ENCODE measurements at regions not wholly inside any gene's neighbourhood (a gene's known extent, or its start where the extent isn't known, plus 50 kb on each side); places are given as distances from the start of the nearest gene placed in this dataset.

- Histone ChIP-seq H3K36me3 (ENCODE audit: control insufficient read depth in 2 of 2, extremely low read depth in 1 of 2, insufficient read depth in 2 of 2, low read length in 2 of 2) (no peaks in the 10 kb centered on the region), H3K27ac (ENCODE audit: control insufficient read depth, insufficient read depth, low read length) (no peak overlapping the region), H3K27me3 (ENCODE audit: control insufficient read depth, extremely low read depth, insufficient read depth, low read length) (no peaks in the 10 kb centered on the region), H2AFZ (ENCODE audit: control insufficient read depth, low read length) (no peak overlapping the region), H3K9me3 (ENCODE audit: control insufficient read depth, low read depth, low read length) (no peaks in the 10 kb centered on the region), H3K4me3 (ENCODE audit: control insufficient read depth in 2 of 3, extremely low read depth in 1 of 3, insufficient read depth in 2 of 3, low read depth in 1 of 3, low read length in 3 of 3) (no peak overlapping the region), H3K9ac (ENCODE audit: control insufficient read depth, extremely low read depth, insufficient read depth, low read length) (no peak overlapping the region), H3K4me1 (ENCODE audit: control insufficient read depth, extremely low read depth, insufficient read depth, low read length) (no peaks in the 10 kb centered on the region), H3K9me1 (ENCODE audit: control insufficient read depth, extremely low read depth, insufficient read depth, low read length) (no peaks in the 10 kb centered on the region), H4K20me1 (ENCODE audit: control insufficient read depth, extremely low read depth, insufficient read depth, low read length) (no peaks in the 10 kb centered on the region), H3K4me2 (ENCODE audit: control insufficient read depth, extremely low read depth, insufficient read depth, low read depth, low read length) (no peak overlapping the region), H3K79me2 (ENCODE audit: control insufficient read depth, insufficient read depth, low read length) (no peaks in the 10 kb centered on the region)
- dilution Hi-C loops (cut with MboI; ENCODE audit: extremely low pct_ligation_motif_present, low sequenced_read_pairs): no loop called here
- no peak for TF ChIP-seq EZH2 (IDR thresholded peaks at IDR 0.05; ENCODE audit: low read length)
- TF ChIP-seq CTCF (optimal IDR thresholded peaks at IDR 0.05 in 1 of 3, IDR thresholded peaks at IDR 0.05 in 1 of 3, conservative IDR thresholded peaks at IDR 0.05 in 1 of 3; ENCODE audit: extremely low read depth in 1 of 3, insufficient read depth in 2 of 3, low read length in 3 of 3): peak in 1 of 3 experiments; percentile 7
- no peak for DNase-seq (ENCODE audit: low read depth, low spot score)
- no peak for FAIRE-seq
Measured at GRCh38 chr16:35195173-35195863, 1735.9 kb downstream of the TP53TG3F start.

GRCh38 chr16:35195864-35196216, 1736.4 kb downstream of the TP53TG3F start:
- Histone ChIP-seq H2AFZ (ENCODE audit: control insufficient read depth, low read length) (no peak overlapping the region), H3K9ac (ENCODE audit: control insufficient read depth, extremely low read depth, insufficient read depth, low read length) (no peak overlapping the region), H3K36me3 (ENCODE audit: control insufficient read depth in 2 of 2, extremely low read depth in 1 of 2, insufficient read depth in 2 of 2, low read length in 2 of 2) (no peaks in the 10 kb centered on the region), H3K4me1 (ENCODE audit: control insufficient read depth, extremely low read depth, insufficient read depth, low read length) (no peaks in the 10 kb centered on the region), H3K27me3 (ENCODE audit: control insufficient read depth, extremely low read depth, insufficient read depth, low read length) (no peaks in the 10 kb centered on the region), H3K79me2 (ENCODE audit: control insufficient read depth, insufficient read depth, low read length) (no peaks in the 10 kb centered on the region), H3K4me2 (ENCODE audit: control insufficient read depth, extremely low read depth, insufficient read depth, low read depth, low read length) (no peak overlapping the region), H3K4me3 (ENCODE audit: control insufficient read depth in 2 of 3, extremely low read depth in 1 of 3, insufficient read depth in 2 of 3, low read depth in 1 of 3, low read length in 3 of 3) (no peak overlapping the region), H3K9me3 (ENCODE audit: control insufficient read depth, low read depth, low read length) (no peaks in the 10 kb centered on the region), H4K20me1 (ENCODE audit: control insufficient read depth, extremely low read depth, insufficient read depth, low read length) (no peaks in the 10 kb centered on the region), H3K27ac (ENCODE audit: control insufficient read depth, insufficient read depth, low read length) (no peak overlapping the region), H3K9me1 (ENCODE audit: control insufficient read depth, extremely low read depth, insufficient read depth, low read length) (no peaks in the 10 kb centered on the region)
- DNase-seq (ENCODE audit: low read depth, low spot score) (no peak), FAIRE-seq (no peak)
- TF ChIP-seq EZH2 (IDR thresholded peaks at IDR 0.05; ENCODE audit: low read length) (no peak), CTCF (optimal IDR thresholded peaks at IDR 0.05 in 1 of 3, IDR thresholded peaks at IDR 0.05 in 1 of 3, conservative IDR thresholded peaks at IDR 0.05 in 1 of 3; ENCODE audit: extremely low read depth in 1 of 3, insufficient read depth in 2 of 3, low read length in 3 of 3) (no peak)
- dilution Hi-C loops (cut with MboI; ENCODE audit: extremely low pct_ligation_motif_present, low sequenced_read_pairs): no loop called here

Measured in keratinocyte (primary cell).